Astrocyte (in vitro differentiated cells and primary cell): ENCODE measurements at regions not wholly inside any gene's neighbourhood (a gene's known extent, or its start where the extent isn't known, plus 50 kb on each side); places are given as distances from the start of the nearest gene placed in this dataset.

ENCODE experiments used
- DNase-seq: peaks from one replicate; pipeline ENCODE4 v3.0.0-alpha.2; 2010; ENCODE audit warnings: low read depth
- FAIRE-seq: peaks from 2 replicates; lab custom pipeline; 2011; peaks lifted over from hg19 to GRCh38; lab: Jason Lieb, UNC
- H2AFZ ChIP-seq: 2 replicates; pipeline ENCODE4 v1.6.0; 2012; ENCODE audit warnings: low read depth, low read length, inconsistent platforms
- H3K27ac ChIP-seq: 2 replicates; pipeline ENCODE4 v1.5.1; 2011; ENCODE audit warnings: low read depth, low read length, inconsistent platforms
- H3K27me3 ChIP-seq: 2 replicates; pipeline ENCODE4 v1.6.0; 2011; ENCODE audit warnings: low read length, inconsistent platforms; ENCODE audit not compliant: insufficient read depth
- H3K36me3 ChIP-seq: 2 replicates; pipeline ENCODE4 v1.5.1; 2011; ENCODE audit warnings: low read length, inconsistent platforms; ENCODE audit not compliant: insufficient read depth
- H3K4me1 ChIP-seq: 2 replicates; pipeline ENCODE4 v1.5.1; 2011; ENCODE audit warnings: low read length, inconsistent platforms; ENCODE audit not compliant: insufficient read depth
- H3K4me2 ChIP-seq: 2 replicates; pipeline ENCODE4 v1.6.0; 2012; ENCODE audit warnings: low read length, inconsistent platforms
- H3K4me3 ChIP-seq: 2 replicates; pipeline ENCODE4 v1.5.1; 2011; ENCODE audit warnings: low read depth, mild to moderate bottlenecking, low read length, inconsistent platforms; ENCODE audit not compliant: insufficient read depth
- H3K79me2 ChIP-seq: 2 replicates; pipeline ENCODE4 v1.6.0; 2012; ENCODE audit warnings: mild to moderate bottlenecking, low read length, inconsistent platforms; ENCODE audit not compliant: insufficient read depth
- H3K9ac ChIP-seq: 2 replicates; pipeline ENCODE4 v1.6.0; 2012; ENCODE audit warnings: mild to moderate bottlenecking, low read length, inconsistent platforms
- H3K9me3 ChIP-seq: 2 replicates; pipeline ENCODE4 v1.5.1; 2012; ENCODE audit warnings: low read depth, mild to moderate bottlenecking, low read length, inconsistent platforms; ENCODE audit not compliant: insufficient read depth
- H4K20me1 ChIP-seq: 2 replicates; pipeline ENCODE4 v1.6.0; 2012; ENCODE audit warnings: low read length, inconsistent platforms; ENCODE audit not compliant: insufficient read depth
- H3K27ac Mint-ChIP-seq: one replicate; pipeline ENCODE4 v1.8.0; 2021; ENCODE audit warnings: mild to moderate bottlenecking, mixed read lengths; ENCODE audit not compliant: unreplicated experiment
- H3K27me3 Mint-ChIP-seq: one replicate; pipeline ENCODE4 v1.8.0; 2021; ENCODE audit warnings: low read depth, mixed read lengths; ENCODE audit not compliant: unreplicated experiment
- H3K36me3 Mint-ChIP-seq: one replicate; pipeline ENCODE4 v1.8.0; 2021; ENCODE audit warnings: low read depth, mixed read lengths; ENCODE audit not compliant: unreplicated experiment
- H3K4me1 Mint-ChIP-seq: one replicate; pipeline ENCODE4 v1.8.0; 2021; ENCODE audit warnings: low read depth, mixed read lengths; ENCODE audit not compliant: unreplicated experiment
- H3K4me3 Mint-ChIP-seq: one replicate; pipeline ENCODE4 v1.8.0; 2021; ENCODE audit warnings: mild to moderate bottlenecking, moderate library complexity, mixed read lengths; ENCODE audit not compliant: unreplicated experiment
- H3K9me3 Mint-ChIP-seq: one replicate; pipeline ENCODE4 v1.8.0; 2021; ENCODE audit warnings: mild to moderate bottlenecking, mixed read lengths; ENCODE audit not compliant: unreplicated experiment
- EZH2 ChIP-seq: IDR thresholded peaks from 2 replicates; pipeline ENCODE4 v1.6.1; 2012; ENCODE audit warnings: mild to moderate bottlenecking, low read length, inconsistent platforms; ENCODE audit not compliant: insufficient read depth
- TF ChIP-seq, protein P1 (sequence below): IDR thresholded peaks from 2 replicates; pipeline ENCODE4 v1.5.1; 2011; ENCODE audit warnings: low read depth, mild to moderate bottlenecking, inconsistent platforms, low read length, moderate library complexity; ENCODE audit not compliant: insufficient read depth

DNA sequence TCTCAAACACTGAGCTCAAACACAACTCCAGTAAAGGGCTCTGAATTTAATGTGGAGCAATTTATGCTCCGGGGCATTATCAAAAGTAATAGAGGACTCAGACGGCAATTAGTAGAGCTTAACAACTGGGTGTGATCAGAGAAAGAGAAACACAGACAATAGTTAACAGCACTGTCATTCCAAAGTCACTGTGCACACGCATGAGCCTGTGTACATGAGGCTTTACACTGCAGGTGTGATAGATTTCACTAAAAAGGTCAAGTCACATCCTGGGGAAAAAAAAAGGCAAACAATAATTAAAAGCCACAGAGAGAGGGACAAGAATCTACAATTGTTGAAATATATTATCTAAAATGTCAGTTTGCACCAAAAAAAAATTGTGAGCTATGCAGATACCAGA, 956.5 kb downstream of the CDH18 start:
- Histone ChIP-seq H4K20me1 (no peaks in the 10 kb centered on the region), H3K9me3 (no peaks in the 10 kb centered on the region), H3K79me2 (no peaks in the 10 kb centered on the region), H3K4me3 (no peak overlapping the region), H3K27ac (no peak overlapping the region), H3K9ac (no peak overlapping the region), H3K36me3 (no peaks in the 10 kb centered on the region), H2AFZ (no peak overlapping the region), H3K4me2 (no peak overlapping the region), H3K27me3 (no peaks in the 10 kb centered on the region), H3K4me1 (no peaks in the 10 kb centered on the region)
- no peak overlapping the region for H3K4me3 Mint-ChIP-seq
- H3K27ac Mint-ChIP-seq: no peak overlapping the region
- no peak for DNase-seq
- H3K27me3 Mint-ChIP-seq: no peaks in the 10 kb centered on the region
- no peak for FAIRE-seq
- no peaks in the 10 kb centered on the region for H3K9me3 Mint-ChIP-seq
- H3K36me3 Mint-ChIP-seq: no peaks in the 10 kb centered on the region
- TF ChIP-seq EZH2: no peak
- TF ChIP-seq, protein P1, sequence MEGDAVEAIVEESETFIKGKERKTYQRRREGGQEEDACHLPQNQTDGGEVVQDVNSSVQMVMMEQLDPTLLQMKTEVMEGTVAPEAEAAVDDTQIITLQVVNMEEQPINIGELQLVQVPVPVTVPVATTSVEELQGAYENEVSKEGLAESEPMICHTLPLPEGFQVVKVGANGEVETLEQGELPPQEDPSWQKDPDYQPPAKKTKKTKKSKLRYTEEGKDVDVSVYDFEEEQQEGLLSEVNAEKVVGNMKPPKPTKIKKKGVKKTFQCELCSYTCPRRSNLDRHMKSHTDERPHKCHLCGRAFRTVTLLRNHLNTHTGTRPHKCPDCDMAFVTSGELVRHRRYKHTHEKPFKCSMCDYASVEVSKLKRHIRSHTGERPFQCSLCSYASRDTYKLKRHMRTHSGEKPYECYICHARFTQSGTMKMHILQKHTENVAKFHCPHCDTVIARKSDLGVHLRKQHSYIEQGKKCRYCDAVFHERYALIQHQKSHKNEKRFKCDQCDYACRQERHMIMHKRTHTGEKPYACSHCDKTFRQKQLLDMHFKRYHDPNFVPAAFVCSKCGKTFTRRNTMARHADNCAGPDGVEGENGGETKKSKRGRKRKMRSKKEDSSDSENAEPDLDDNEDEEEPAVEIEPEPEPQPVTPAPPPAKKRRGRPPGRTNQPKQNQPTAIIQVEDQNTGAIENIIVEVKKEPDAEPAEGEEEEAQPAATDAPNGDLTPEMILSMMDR: no peak
- peaks cover 4% of the 10 kb centered on the region for H3K4me1 Mint-ChIP-seq

DNA sequence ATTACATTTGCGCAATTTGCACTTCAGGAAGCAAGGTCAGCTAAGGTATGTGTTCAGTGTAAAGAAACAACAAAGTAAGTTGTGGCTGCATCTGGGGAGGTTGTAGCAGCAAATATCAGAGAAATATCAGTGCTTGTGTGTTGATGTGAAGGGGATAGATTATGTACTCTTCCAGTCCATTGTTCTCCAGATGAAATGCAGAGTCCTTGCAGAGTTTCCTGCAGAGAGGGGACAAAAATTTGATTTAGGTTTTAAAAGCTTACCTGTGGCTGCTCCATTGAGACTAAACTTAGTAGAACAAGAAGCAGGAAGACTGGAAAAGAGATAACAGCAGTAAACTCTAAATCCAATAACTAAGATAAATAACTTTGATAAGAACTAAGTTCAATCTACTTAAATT, 952.2 kb downstream of the CDH18 start:
- H3K27ac ChIP-seq: no peak overlapping the region
- Mint-ChIP-seq H3K9me3 (no peaks in the 10 kb centered on the region), H3K4me3 (no peak overlapping the region), H3K27ac (no peak overlapping the region), H3K4me1 (peaks cover 4% of the 10 kb centered on the region), H3K36me3 (no peaks in the 10 kb centered on the region), H3K27me3 (no peaks in the 10 kb centered on the region)
- H3K79me2 ChIP-seq: no peaks in the 10 kb centered on the region
- TF ChIP-seq, protein P1: no peak
- no peak for FAIRE-seq
- no peaks in the 10 kb centered on the region for H3K36me3 ChIP-seq
- H3K27me3 ChIP-seq: no peaks in the 10 kb centered on the region
- H3K9ac ChIP-seq: no peak overlapping the region
- DNase-seq: no peak
- no peak overlapping the region for H2AFZ ChIP-seq
- H4K20me1 ChIP-seq: no peaks in the 10 kb centered on the region
- no peak overlapping the region for H3K4me3 ChIP-seq
- H3K9me3 ChIP-seq: no peaks in the 10 kb centered on the region
- H3K4me2 ChIP-seq: no peak overlapping the region
- H3K4me1 ChIP-seq: no peaks in the 10 kb centered on the region

DNA sequence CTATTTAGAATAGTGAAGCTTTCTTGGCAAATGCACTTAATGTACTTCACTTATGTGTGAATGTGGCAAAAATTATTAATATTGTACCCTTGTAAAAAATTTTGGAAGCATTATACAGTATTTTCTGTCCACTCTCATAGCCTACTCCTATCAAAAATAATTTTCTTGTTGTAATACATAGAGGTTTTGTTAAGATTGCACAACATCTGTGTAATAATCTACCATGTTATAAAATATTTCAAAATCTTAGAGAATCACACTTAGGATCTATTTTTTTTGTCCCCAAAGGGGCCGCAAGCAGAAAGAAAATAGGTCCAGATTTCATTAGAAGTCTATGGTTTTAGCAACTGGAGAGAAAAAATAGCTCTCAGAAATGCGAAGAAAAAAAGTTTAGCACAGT, 945.9 kb downstream of the CDH18 start:
- no peaks in the 10 kb centered on the region for H4K20me1 ChIP-seq
- H3K27me3 Mint-ChIP-seq: no peaks in the 10 kb centered on the region
- H3K4me3 Mint-ChIP-seq: no peak overlapping the region

More for the DNA sequence above, 945.9 kb downstream of the CDH18 start:
- H3K36me3 Mint-ChIP-seq: no peaks in the 10 kb centered on the region
- DNase-seq (no peak), FAIRE-seq (no peak)
- Histone ChIP-seq H2AFZ (no peak overlapping the region), H3K4me2 (no peak overlapping the region), H3K4me3 (no peak overlapping the region), H3K9me3 (no peaks in the 10 kb centered on the region), H3K27ac (no peak overlapping the region), H3K36me3 (no peaks in the 10 kb centered on the region), H3K79me2 (no peaks in the 10 kb centered on the region), H3K9ac (no peak overlapping the region), H3K4me1 (no peaks in the 10 kb centered on the region), H3K27me3 (no peaks in the 10 kb centered on the region)
- H3K4me1 Mint-ChIP-seq: no peaks in the 10 kb centered on the region
- H3K9me3 Mint-ChIP-seq: no peaks in the 10 kb centered on the region
- TF ChIP-seq, protein P1: no peak
- no peak for TF ChIP-seq EZH2
- H3K27ac Mint-ChIP-seq: no peak overlapping the region
